Cardiac fibroblast (primary cell): ENCODE measurements at regions not wholly inside any gene's neighbourhood (a gene's known extent, or its start where the extent isn't known, plus 50 kb on each side); places are given as distances from the start of the nearest gene placed in this dataset.

Experiments used
- DNase-seq, 2 donors: peaks; one replicate each; pipeline versions ENCODE4 v3.0.0 to v3.0.0-alpha.2; 2010; ENCODE audit warnings: low read depth in 2 of 2
- H3K4me3 ChIP-seq, 2 donors: replicated peaks in 1 of 2; 1 replicate in 1 of 2; 2 replicates in 1 of 2; pipeline ENCODE4 v1.5.1; 2011; ENCODE audit warnings: low read depth in 2 of 2, low read length in 2 of 2, mild to moderate bottlenecking in 2 of 2, moderate library complexity in 1 of 2
- TF ChIP-seq, protein P1 (sequence below): IDR thresholded peaks from one replicate; pipeline ENCODE4 v1.5.1; 2011; ENCODE audit warnings: low read depth, mild to moderate bottlenecking, low read length, inconsistent platforms

DNA sequence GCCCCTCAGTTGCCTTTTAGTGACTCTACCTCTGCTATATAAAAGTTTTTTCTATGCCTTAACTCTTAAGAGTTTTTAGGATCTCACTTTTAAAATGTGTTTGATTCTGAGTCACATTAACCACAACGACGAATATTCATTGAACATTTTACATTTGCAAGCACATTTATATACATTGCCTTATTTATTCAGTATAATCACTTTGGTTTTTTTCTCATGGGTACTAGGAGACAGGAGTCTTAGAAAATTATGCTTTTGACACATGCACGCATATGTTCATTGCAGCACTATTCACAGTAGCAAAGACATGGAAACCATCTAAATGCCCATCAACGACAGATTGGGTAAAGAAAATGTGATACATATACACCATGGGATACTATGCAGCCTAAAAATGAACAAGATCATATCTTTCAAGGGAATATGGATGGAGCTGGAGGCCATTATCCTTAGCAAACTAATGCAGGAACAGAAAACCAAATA is 236.9 kb upstream of the SPAG17 start:
- no peak overlapping the region for H3K4me3 ChIP-seq
- no peak for DNase-seq
- TF ChIP-seq, protein P1, sequence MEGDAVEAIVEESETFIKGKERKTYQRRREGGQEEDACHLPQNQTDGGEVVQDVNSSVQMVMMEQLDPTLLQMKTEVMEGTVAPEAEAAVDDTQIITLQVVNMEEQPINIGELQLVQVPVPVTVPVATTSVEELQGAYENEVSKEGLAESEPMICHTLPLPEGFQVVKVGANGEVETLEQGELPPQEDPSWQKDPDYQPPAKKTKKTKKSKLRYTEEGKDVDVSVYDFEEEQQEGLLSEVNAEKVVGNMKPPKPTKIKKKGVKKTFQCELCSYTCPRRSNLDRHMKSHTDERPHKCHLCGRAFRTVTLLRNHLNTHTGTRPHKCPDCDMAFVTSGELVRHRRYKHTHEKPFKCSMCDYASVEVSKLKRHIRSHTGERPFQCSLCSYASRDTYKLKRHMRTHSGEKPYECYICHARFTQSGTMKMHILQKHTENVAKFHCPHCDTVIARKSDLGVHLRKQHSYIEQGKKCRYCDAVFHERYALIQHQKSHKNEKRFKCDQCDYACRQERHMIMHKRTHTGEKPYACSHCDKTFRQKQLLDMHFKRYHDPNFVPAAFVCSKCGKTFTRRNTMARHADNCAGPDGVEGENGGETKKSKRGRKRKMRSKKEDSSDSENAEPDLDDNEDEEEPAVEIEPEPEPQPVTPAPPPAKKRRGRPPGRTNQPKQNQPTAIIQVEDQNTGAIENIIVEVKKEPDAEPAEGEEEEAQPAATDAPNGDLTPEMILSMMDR: no peak

DNA sequence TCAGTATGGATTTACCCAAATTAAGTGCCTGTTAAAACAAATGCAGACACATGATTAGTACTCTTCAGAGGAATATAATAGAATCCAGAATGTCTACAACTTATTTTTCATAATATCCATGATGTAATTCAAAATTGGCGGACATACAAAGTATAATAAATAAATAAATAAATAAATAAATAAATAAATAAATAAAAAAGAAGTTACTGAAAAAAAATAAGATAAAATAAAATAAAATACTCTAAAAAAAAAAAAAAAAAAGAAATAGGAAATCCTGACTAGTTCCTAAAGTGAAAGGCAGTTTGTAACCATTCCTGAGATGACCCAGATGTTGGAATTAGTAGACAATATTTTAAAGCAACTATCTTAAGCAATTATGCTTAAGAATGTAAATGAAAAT is 219.0 kb upstream of the SPAG17 start:
- TF ChIP-seq, protein P1: no peak
- no peak for DNase-seq
- no peak overlapping the region for H3K4me3 ChIP-seq

DNA sequence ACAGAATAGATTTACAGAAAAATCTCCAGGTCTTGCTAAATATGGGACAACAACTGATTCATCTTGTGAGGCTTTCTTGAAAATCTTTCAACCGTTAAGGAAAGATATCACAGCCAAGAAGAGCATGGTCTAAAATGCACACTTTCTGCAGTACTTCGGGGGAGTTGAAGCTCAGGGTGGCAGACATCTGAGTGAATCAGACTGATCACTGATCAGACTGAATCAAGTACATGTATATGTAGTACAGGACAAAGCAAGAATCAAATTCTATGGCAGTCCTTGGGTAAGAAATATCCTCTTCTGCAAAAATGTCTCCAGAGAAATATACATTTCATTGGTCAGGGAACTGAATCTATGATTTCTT is 212.4 kb upstream of the SPAG17 start:
- TF ChIP-seq, protein P1: no peak
- H3K4me3 ChIP-seq: no peak overlapping the region
- no peak for DNase-seq

DNA sequence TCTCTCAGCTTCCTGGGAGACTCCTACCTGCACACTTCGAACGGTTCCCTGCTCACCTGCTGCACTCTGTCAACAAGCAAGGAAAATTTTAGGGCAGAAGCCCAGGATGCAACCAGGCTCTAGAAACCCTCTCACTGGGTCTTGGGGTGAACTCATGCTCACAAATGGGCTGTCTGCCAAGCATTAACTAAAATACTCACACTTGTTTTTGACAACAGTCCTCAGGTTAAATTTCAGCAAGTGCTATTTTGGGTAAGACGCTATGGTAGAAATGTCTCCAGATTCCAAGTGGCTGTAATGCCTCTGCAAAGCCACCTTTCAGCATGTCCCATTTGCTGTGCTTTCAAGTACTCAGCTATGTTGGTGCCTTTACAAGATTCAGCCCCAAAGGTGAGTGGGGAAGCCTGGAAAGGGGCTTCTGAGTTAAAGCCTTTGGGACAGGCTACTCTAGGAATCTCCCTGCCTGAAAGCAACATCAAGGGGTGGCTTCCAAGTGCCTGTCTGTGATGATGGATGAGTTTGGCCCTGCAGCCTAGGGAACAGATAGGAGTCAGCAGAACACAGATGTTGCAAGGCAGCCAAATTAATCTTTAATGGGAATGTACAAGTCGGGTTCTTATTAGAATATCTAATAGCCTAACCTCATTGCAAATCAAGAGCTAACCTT is 211.9 kb upstream of the SPAG17 start:
- TF ChIP-seq, protein P1: no peak
- no peak for DNase-seq
- no peak overlapping the region for H3K4me3 ChIP-seq

DNA sequence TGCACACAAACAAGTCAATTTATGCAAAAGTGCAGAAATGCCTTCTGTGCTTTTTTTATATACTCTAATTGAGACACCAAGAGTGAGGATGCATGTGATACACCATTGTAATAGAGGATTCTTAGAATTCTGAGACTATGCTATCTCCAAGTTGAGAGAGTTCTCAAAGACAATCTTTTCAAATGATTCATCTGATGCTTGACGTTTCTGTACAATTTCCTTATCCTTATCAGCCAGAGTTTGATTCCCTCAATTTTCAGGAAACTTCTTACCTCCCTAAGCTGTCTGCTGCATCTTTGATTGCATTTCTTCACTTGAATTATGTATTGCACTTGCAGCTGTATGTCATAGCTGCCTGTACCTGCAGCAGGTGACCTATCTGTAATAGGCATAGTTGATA is 211.3 kb upstream of the SPAG17 start:
- H3K4me3 ChIP-seq: no peak overlapping the region
- TF ChIP-seq, protein P1: no peak
- no peak for DNase-seq

DNA sequence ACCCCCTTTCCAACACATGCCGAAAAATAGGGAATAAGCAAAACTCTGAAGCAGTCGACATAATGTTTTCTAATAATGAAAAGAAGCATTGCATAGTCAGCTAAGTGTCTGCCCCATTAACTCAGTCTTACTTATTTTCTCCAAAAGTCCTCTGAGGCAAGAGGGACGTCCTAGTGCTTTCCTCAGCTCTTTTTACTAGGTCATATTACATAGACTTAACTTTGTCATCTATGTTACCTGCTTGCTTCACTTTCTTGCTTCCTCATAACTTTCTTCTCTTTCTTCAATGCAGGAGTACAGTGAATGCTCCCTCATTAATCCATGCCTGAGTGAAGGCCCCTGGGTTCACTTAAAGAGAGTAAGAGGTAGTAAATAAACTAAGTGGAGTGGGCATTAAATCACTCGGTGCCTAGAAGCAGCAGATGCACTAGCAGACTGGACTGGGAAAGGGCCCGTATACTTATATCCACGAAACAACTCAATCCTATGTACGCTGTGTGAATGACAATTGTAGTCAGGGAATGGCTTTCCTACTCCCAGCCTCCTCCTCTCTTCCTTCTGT is 210.5 kb upstream of the SPAG17 start:
- H3K4me3 ChIP-seq: no peak overlapping the region
- TF ChIP-seq, protein P1: no peak
- no peak for DNase-seq
